ENCODE measurements at regions not wholly inside any gene's neighbourhood (a gene's known extent, or its start where the extent isn't known, plus 50 kb on each side); places are given as distances from the start of the nearest gene placed in this dataset.

DNA sequence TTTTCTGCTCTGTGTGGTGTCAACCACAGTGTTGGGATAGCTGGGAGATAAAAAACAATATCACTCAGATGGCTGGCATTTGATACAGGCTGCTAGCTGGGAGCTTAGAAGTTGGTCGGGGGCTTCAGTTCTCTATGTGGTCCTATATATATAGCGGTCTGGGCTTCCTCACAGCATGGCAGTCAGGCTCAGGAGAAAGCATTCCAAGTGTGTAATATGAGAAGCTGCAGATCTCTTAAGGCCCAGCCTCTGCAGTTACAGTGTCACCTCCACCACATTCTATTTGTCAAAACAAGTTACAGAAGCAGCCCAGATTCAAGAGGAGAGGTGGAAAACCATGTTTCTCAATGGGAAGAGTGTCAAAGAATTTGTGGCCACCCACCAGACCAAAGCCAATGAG lies 108.1 kb upstream of the NIPBL start:
- H3K27ac ChIP-seq: no peak overlapping the region
- WGBS, 2 donors: 92 to 100% methylated on average over 2 of the region's 2 CpGs
- H3K27me3 ChIP-seq: no peaks in the 10 kb centered on the region
- TF ChIP-seq POLR2A (IDR thresholded peaks at IDR 0.05) (no peak), EP300 (IDR thresholded peaks at IDR 0.05) (no peak), POLR2AphosphoS5 (IDR thresholded peaks at IDR 0.05) (no peak)
- TF ChIP-seq, protein P1, sequence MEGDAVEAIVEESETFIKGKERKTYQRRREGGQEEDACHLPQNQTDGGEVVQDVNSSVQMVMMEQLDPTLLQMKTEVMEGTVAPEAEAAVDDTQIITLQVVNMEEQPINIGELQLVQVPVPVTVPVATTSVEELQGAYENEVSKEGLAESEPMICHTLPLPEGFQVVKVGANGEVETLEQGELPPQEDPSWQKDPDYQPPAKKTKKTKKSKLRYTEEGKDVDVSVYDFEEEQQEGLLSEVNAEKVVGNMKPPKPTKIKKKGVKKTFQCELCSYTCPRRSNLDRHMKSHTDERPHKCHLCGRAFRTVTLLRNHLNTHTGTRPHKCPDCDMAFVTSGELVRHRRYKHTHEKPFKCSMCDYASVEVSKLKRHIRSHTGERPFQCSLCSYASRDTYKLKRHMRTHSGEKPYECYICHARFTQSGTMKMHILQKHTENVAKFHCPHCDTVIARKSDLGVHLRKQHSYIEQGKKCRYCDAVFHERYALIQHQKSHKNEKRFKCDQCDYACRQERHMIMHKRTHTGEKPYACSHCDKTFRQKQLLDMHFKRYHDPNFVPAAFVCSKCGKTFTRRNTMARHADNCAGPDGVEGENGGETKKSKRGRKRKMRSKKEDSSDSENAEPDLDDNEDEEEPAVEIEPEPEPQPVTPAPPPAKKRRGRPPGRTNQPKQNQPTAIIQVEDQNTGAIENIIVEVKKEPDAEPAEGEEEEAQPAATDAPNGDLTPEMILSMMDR (IDR thresholded peaks at IDR 0.05): no peak
- no peak for ATAC-seq (ENCODE audit: low FRiP score in 2 of 2)
- H3K4me3 ChIP-seq: no peak overlapping the region
- no peaks in the 10 kb centered on the region for H3K4me1 ChIP-seq
- no peaks in the 10 kb centered on the region for H3K9me3 ChIP-seq
- H3K36me3 ChIP-seq: no peaks in the 10 kb centered on the region
- no peak for DNase-seq

DNA sequence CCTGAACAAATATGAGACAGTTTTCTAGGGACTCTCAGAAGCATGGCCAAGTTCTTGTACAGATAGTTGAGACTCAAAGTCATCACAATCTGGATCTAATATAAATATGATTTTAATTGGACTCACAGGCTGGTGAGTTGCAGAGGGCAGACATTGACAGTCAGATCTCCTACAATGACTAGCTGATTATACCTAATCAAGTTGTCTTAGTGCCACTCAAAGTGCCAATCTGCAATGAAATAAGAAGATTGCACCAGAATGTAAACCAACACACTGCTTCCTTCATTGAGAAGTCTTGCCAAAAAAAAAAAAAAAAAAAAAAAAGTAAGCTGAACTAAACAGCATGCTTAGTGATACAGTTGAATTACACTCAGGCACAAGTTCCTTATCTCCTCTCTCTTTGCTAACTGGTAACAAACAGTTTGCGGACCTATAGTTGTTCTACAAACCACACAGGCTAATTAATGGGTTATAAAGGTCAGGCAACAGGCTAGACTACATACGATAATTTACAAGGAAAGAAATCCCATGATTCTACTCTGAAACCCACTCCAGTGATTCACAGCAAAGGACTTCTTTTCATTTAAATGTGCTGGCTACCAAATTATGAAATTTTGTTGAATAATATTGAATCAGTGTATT lies 107.3 kb upstream of the NIPBL start:
- WGBS, 2 donors: 49 to 56% methylated on average over 2 of the region's 2 CpGs
- Histone ChIP-seq H3K4me3 (no peak overlapping the region), H3K36me3 (no peaks in the 10 kb centered on the region), H3K4me1 (no peaks in the 10 kb centered on the region), H3K9me3 (no peaks in the 10 kb centered on the region), H3K27me3 (no peaks in the 10 kb centered on the region), H3K27ac (no peak overlapping the region)
- TF ChIP-seq POLR2AphosphoS5 (IDR thresholded peaks at IDR 0.05) (no peak), EP300 (IDR thresholded peaks at IDR 0.05) (no peak), POLR2A (IDR thresholded peaks at IDR 0.05) (no peak)
- TF ChIP-seq, protein P1 (IDR thresholded peaks at IDR 0.05): no peak
- ATAC-seq (ENCODE audit: low FRiP score in 2 of 2): no peak
- no peak for DNase-seq

DNA sequence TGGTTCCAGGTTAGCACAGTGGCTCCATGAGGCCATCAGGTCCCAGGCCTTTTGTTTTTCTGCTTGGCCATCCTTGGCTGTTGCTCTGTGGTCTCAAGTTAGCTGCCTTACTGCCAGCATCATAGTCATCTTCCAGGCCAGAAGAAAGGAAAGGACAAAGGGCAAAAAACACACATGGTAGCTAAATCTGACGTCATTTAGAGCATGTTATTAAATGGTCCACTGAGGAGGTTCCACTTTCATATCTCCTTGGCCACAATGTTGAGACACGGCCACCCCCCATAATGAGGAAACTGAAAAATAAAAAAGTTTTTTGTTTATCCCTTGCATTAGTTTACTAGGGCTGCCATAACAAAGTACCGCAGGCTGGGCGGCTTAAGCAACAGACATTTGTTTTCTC lies 106.4 kb upstream of the NIPBL start:
- H3K9me3 ChIP-seq: no peaks in the 10 kb centered on the region
- TF ChIP-seq EP300 (IDR thresholded peaks at IDR 0.05) (no peak), POLR2AphosphoS5 (IDR thresholded peaks at IDR 0.05) (no peak), POLR2A (IDR thresholded peaks at IDR 0.05) (no peak)
- TF ChIP-seq, protein P1 (IDR thresholded peaks at IDR 0.05): no peak
- ATAC-seq (ENCODE audit: low FRiP score in 2 of 2) (no peak), DNase-seq (no peak)
- H3K27ac ChIP-seq: no peak overlapping the region
- no peaks in the 10 kb centered on the region for H3K36me3 ChIP-seq
- H3K4me3 ChIP-seq: no peak overlapping the region
- 86 to 89% methylated on average over 4 of the region's 4 CpGs for WGBS, 2 donors
- H3K27me3 ChIP-seq: no peaks in the 10 kb centered on the region
- H3K4me1 ChIP-seq: no peaks in the 10 kb centered on the region

DNA sequence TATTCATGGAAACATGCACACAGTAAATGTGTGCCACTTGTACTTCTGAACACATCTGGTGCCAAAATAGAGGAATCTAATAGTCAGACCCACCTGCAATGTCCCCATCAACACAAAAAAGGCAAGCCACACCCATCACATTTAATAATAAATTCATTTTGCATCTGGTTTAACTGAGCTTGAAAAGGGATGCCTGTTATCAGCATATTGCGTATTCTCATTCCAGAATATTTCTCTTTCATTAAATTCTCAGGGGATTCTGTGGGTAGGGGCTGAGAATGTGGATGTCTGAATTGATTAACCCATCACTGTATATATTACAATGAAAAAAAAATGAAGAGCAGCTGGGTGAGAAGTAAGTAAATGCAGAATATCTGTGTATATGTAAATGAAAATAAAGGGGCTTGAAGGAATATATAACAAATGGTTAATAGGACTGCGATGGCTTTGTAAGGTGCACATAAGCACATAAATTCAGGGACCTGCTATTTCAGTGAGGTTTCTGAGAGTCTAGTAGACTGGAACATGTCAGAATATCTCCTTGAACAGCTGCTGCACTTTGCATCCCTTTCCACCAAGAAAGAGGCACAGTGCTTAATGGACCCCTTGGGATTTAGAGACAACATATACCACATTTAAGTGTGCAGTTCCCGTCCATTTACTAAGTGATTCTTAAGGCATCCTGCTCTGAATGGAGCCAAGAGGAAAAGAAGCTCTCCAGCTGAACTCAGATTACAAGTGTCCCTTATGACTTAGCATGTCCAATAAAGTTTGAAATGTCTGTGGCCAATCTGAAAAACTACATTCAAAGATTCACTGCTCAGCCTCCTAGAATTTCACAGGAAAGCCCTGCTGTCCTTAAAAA lies 104.1 kb upstream of the NIPBL start:
- no peaks in the 10 kb centered on the region for H3K27me3 ChIP-seq
- DNase-seq: no peak

More for the DNA sequence above, 104.1 kb upstream of the NIPBL start:
- no peak for ATAC-seq (ENCODE audit: low FRiP score in 2 of 2)
- 72 to 83% methylated on average over 3 of the region's 3 CpGs for WGBS, 2 donors
- Histone ChIP-seq H3K4me1 (no peaks in the 10 kb centered on the region), H3K36me3 (no peaks in the 10 kb centered on the region), H3K4me3 (no peak overlapping the region), H3K27ac (no peak overlapping the region), H3K9me3 (no peaks in the 10 kb centered on the region)
- TF ChIP-seq, protein P1 (IDR thresholded peaks at IDR 0.05): no peak

All from upper lobe of left lung (tissue), 6 donors.